IMR-90 (cell line): ENCODE measurements at regions not wholly inside any gene's neighbourhood (a gene's known extent, or its start where the extent isn't known, plus 50 kb on each side); places are given as distances from the start of the nearest gene placed in this dataset.

Source experiments
- ATAC-seq: fragments of 200-7000 bp; cut with Tn5 transposase; 2 replicates; pipeline ENCODE4 v1.9.1; 2020; ENCODE audit warnings: low read depth, mild to moderate bottlenecking, moderate library complexity
- BruUV-seq: library from RNA; stranded (reverse); fragments of 400-500 nt; replicated peaks from 2 replicates; lab custom pipeline; 2021; lab: Mats Ljungman, UMichigan
- CTCF ChIA-PET: fragments of 300-600 bp; formaldehyde crosslinking; extraction: SDS; loops from one replicate; lab custom pipeline; 2021; ENCODE audit warnings: antibody characterized with exemption; lab: Yijun Ruan, JAX
- POLR2A ChIA-PET: fragments of 300-600 bp; sonication (Branson Sonifier 250); formaldehyde crosslinking; loops from one replicate; lab custom pipeline; 2022; ENCODE audit warnings: antibody characterized with exemption; ENCODE audit not compliant: unreplicated experiment; lab: Charles Lee
- DNase-seq: peaks from one replicate; pipeline ENCODE4 v3.0.0; 2013
- H2AFZ ChIP-seq: replicated peaks from 2 replicates; pipeline ENCODE3; 2013; ENCODE audit warnings: low read length, mild to moderate bottlenecking; ENCODE audit not compliant: poor library complexity
- H2AK5ac ChIP-seq: 2 replicates; pipeline ENCODE4 v1.6.1; 2013; ENCODE audit warnings: low read depth, low read length, inconsistent platforms
- H2AK9ac ChIP-seq: replicated peaks from 2 replicates; pipeline ENCODE3; 2013; ENCODE audit warnings: mild to moderate bottlenecking, low read depth, low read length, moderate library complexity; ENCODE audit not compliant: poor library complexity
- H2BK120ac ChIP-seq: 2 replicates; pipeline ENCODE4 v1.6.1; 2013; ENCODE audit warnings: low read depth, low read length, inconsistent platforms
- H2BK15ac ChIP-seq: 3 replicates; pipeline ENCODE4 v1.6.1; 2013; ENCODE audit warnings: low read depth, low read length, inconsistent platforms
- H2BK20ac ChIP-seq: 2 replicates; pipeline ENCODE4 v1.6.1; 2013; ENCODE audit warnings: low read depth, mild to moderate bottlenecking, inconsistent platforms, low read length, moderate library complexity
- H2BK5ac ChIP-seq: 2 replicates; pipeline ENCODE4 v1.6.1; 2013; ENCODE audit warnings: mild to moderate bottlenecking, low read depth, low read length, inconsistent platforms; ENCODE audit not compliant: poor library complexity, severe bottlenecking
- H3K14ac ChIP-seq: replicated peaks from 2 replicates; pipeline ENCODE4 v1.6.1; 2013; ENCODE audit warnings: low read depth, low read length, inconsistent platforms
- H3K18ac ChIP-seq: 2 replicates; pipeline ENCODE4 v1.6.1; 2013; ENCODE audit warnings: low read depth, low read length, control low read depth
- H3K23ac ChIP-seq: 2 replicates; pipeline ENCODE4 v1.6.1; 2013; ENCODE audit warnings: low read depth, low read length, inconsistent platforms
- H3K27ac ChIP-seq: 2 replicates; pipeline ENCODE4 v1.5.1; 2013; ENCODE audit warnings: mild to moderate bottlenecking, control low read depth, low read length; ENCODE audit not compliant: insufficient read depth
- H3K27me3 ChIP-seq: 2 replicates; pipeline ENCODE4 v1.6.1; 2013; ENCODE audit warnings: low read length; ENCODE audit not compliant: control insufficient read depth, insufficient read depth
- H3K36me3 ChIP-seq: 2 replicates; pipeline ENCODE4 v1.6.1; 2013; ENCODE audit warnings: low read length, mixed read lengths; ENCODE audit not compliant: control insufficient read depth, insufficient read depth
- H3K4ac ChIP-seq: 2 replicates; pipeline ENCODE4 v1.6.1; 2013; ENCODE audit warnings: low read depth, low read length, inconsistent platforms
- H3K4me1 ChIP-seq: 2 replicates; pipeline ENCODE4 v1.6.1; 2013; ENCODE audit warnings: low read length, mixed read lengths; ENCODE audit not compliant: control insufficient read depth, insufficient read depth
- H3K4me2 ChIP-seq: 2 replicates; pipeline ENCODE4 v1.6.1; 2013; ENCODE audit warnings: low read depth, mild to moderate bottlenecking, control low read depth, low read length, moderate library complexity
- H3K4me3 ChIP-seq: 2 replicates; pipeline ENCODE4 v1.5.1; 2013; ENCODE audit warnings: low read depth, mild to moderate bottlenecking, control low read depth, low read length, moderate library complexity; ENCODE audit not compliant: insufficient read depth
- H3K56ac ChIP-seq: 2 replicates; pipeline ENCODE4 v1.6.1; 2013; ENCODE audit warnings: low read length, inconsistent platforms; ENCODE audit not compliant: insufficient read depth; ENCODE audit errors: extremely low read depth
- H3K79me1 ChIP-seq, 2 experiments: 2 replicates each; pipeline ENCODE4 v1.6.1; 2013; ENCODE audit warnings: low read length in 2 of 2, inconsistent platforms in 1 of 2, low read depth in 1 of 2
- H3K9ac ChIP-seq: 2 replicates; pipeline ENCODE4 v1.6.1; 2013; ENCODE audit warnings: low read depth, low read length, control low read depth
- H3K9me1 ChIP-seq: 2 replicates; pipeline ENCODE4 v1.6.1; 2013; ENCODE audit warnings: low read length, inconsistent platforms; ENCODE audit not compliant: insufficient read depth
- H3K9me3 ChIP-seq: 2 replicates; pipeline ENCODE4 v1.6.1; 2013; ENCODE audit warnings: low read length; ENCODE audit not compliant: control insufficient read depth, insufficient read depth
- H4K20me1 ChIP-seq: 2 replicates; pipeline ENCODE4 v1.6.1; 2013; ENCODE audit warnings: low read length, inconsistent platforms; ENCODE audit not compliant: insufficient read depth
- H4K5ac ChIP-seq: 2 replicates; pipeline ENCODE4 v1.6.1; 2013; ENCODE audit warnings: mild to moderate bottlenecking, low read depth, low read length, control low read depth
- H4K8ac ChIP-seq, 2 experiments: 2 replicates each; pipeline ENCODE4 v1.6.1; 2013; ENCODE audit warnings: low read depth in 2 of 2, low read length in 2 of 2, control low read depth in 1 of 2, inconsistent platforms in 1 of 2
- H4K91ac ChIP-seq: 2 replicates; pipeline ENCODE4 v1.6.1; 2013; ENCODE audit warnings: low read depth, low read length, inconsistent platforms; ENCODE audit not compliant: insufficient read depth
- CHD1 ChIP-seq: IDR thresholded peaks from 2 replicates; pipeline ENCODE4 v1.6.1; 2012; ENCODE audit warnings: low read depth, low read length, improper control_type of control experiment
- CTCF ChIP-seq: conservative IDR thresholded peaks from 2 replicates; pipeline ENCODE4 v1.5.1; 2012; ENCODE audit warnings: mild to moderate bottlenecking, low read depth, low read length, improper control_type of control experiment
- ELK1 ChIP-seq: fragments of 150-350 bp; IDR thresholded peaks from 2 replicates; pipeline ENCODE4 v1.6.1; 2016; ENCODE audit warnings: low read depth, mild to moderate bottlenecking, low read length, moderate library complexity, borderline replicate concordance
- MXI1 ChIP-seq: IDR thresholded peaks from 2 replicates; pipeline ENCODE4 v1.6.1; 2012; ENCODE audit warnings: low read depth, mild to moderate bottlenecking, low read length, moderate library complexity, borderline replicate concordance
- POLR2A ChIP-seq: IDR thresholded peaks from 2 replicates; pipeline ENCODE4 v1.6.1; 2012; ENCODE audit warnings: mild to moderate bottlenecking, low read depth, low read length
- RAD21 ChIP-seq: IDR thresholded peaks from 2 replicates; pipeline ENCODE4 v1.6.1; 2012; ENCODE audit warnings: low read length, improper control_type of control experiment
- RFX5 ChIP-seq: IDR thresholded peaks from 2 replicates; pipeline ENCODE4 v1.8.0; 2012; ENCODE audit warnings: low read depth, mild to moderate bottlenecking, low read length, moderate library complexity
- SMC3 ChIP-seq: fragments of 150-350 bp; IDR thresholded peaks from 2 replicates; pipeline ENCODE4 v1.6.1; 2016; ENCODE audit warnings: low read depth, mild to moderate bottlenecking, antibody characterized with exemption, low read length, moderate library complexity
- WGBS, 2 experiments: methylation state at CpG; one replicate each; pipeline versions ENCODE4 v1.1.5 to v1.1.7; 2013; ENCODE audit warnings: missing lambda C conversion rate in 2 of 2; ENCODE audit not compliant: insufficient read length in 1 of 2; ENCODE audit errors: extremely low coverage in 2 of 2; 5-methylcytosine and 5-hydroxymethylcytosine counted together
- dilution Hi-C: fragments of 300-500 bp; cut with HindIII; formaldehyde crosslinking; loops from one replicate; pipeline ENCODE4 v1.14.3; 2018; ENCODE audit warnings: low sequenced_read_pairs; ENCODE audit not compliant: unreplicated experiment
- in situ Hi-C: fragments of 300-500 bp; cut with MboI; formaldehyde crosslinking; loops from 3 replicates; pipeline ENCODE4 v1.14.3; 2019; ENCODE audit warnings: low sequenced_read_pairs, inconsistent platforms, mixed read lengths
- intact Hi-C: fragments of 100-400 bp; cut with micrococcal nuclease; formaldehyde crosslinking; loops from 2 replicates; pipeline ENCODE4 v1.10.0; 2022

- CTCF ChIA-PET, result no interaction called here
- Histone ChIP-seq H3K4me3 (no peak overlapping the region), H2AK5ac (no peak overlapping the region), H3K36me3 (no peaks in the 10 kb centered on the region), H2BK15ac (no peak overlapping the region), H4K5ac (no peak overlapping the region), H3K27me3 (no peaks in the 10 kb centered on the region), H3K27ac (no peak overlapping the region), H3K18ac (no peak overlapping the region), H2BK20ac (no peak overlapping the region), H3K23ac (no peak overlapping the region), H3K56ac (no peak overlapping the region), H3K79me1 (no peaks in the 10 kb centered on the region), H4K91ac (no peak overlapping the region), H4K20me1 (no peaks in the 10 kb centered on the region), H3K4me1 (no peaks in the 10 kb centered on the region), H3K4ac (no peak overlapping the region), H3K14ac (no peak overlapping the region), H3K4me2 (no peak overlapping the region), H4K8ac (no peak overlapping the region), H2AK9ac (no peak overlapping the region), H2BK5ac (no peak overlapping the region), H2AFZ (no peak overlapping the region), H2BK120ac (no peak overlapping the region), H3K9ac (no peak overlapping the region), H3K9me1 (no peaks in the 10 kb centered on the region), H3K9me3 (no peaks in the 10 kb centered on the region)
- dilution Hi-C loops (no loop called here), in situ Hi-C loops (no loop called here), intact Hi-C loops (no loop called here)
- TF ChIP-seq CHD1 (no peak), POLR2A (no peak), MXI1 (no peak), ELK1 (no peak), RFX5 (no peak), CTCF (no peak), RAD21 (no peak), SMC3 (no peak)
- no peak for DNase-seq
- no TSS peak for BruUV-seq
- POLR2A ChIA-PET, result no interaction called here
- ATAC-seq, result no peak
- WGBS, 2 experiments, result no CpG with 5 or more reads among the region's 5 CpGs
Observed at GRCh38 chr5:56693220-56693579, 122.1 kb upstream of the MAP3K1 start.
